Forelimb muscle (tissue), 1 donor: ENCODE measurements at regions not wholly inside any gene's neighbourhood (a gene's known extent, or its start where the extent isn't known, plus 50 kb on each side); places are given as distances from the start of the nearest gene placed in this dataset.
"Not testable (repeated sequence)": the region's sequence is repeated elsewhere in the genome, so short reads cannot be mapped to it uniquely, and the experiment has no call there.

Source experiments
- DNase-seq: peaks from one replicate; pipeline ENCODE4 v3.0.0-alpha.2; 2013; ENCODE audit warnings: low read depth

DNA sequence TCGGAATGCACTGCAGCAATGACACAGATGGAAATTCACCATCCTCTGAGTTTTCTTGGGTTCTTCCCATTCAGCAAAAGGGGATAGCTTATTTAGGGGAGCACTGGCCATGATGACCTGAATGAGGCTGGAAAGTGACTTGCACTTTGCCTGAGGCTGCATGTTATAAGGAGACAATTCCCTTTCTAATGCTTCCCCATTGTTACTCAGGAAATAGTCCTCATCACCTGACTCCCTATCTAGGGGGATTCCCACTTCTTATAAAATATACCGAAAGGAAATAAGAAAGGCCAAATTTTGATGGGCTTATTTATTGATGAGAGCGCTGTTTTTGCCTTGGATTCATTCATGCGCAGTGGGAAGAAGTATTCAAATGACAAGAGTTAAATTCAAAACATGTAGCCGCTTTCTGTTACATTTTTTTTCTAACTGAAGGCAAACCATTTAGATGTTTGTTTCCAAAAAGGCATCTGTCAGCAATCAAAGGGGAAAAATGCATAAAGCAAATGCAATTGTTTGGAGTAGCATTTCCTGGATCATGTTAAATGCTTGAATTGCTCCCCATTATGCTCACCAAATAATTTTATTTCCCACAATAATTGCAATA lies 220.3 kb upstream of the NFIA start:
- DNase-seq: no peak

DNA sequence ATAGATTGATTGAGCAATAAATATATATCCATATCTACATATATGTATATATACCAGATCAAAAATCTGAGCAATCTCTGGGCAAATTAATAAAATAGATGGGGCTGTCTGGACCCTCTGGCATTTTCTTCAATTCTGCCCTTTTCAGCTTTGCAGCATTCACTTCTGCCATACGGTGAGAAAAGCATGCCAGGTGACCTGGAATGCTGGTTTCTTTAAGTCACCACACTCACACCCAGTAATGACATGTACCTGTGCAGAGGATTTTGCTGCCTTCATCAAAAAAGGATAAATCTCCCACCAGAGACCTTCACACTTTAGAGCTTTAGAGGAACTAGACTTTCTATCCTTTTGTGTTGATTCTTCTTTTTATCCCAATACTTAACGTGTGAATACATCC lies 223.2 kb upstream of the NFIA start:
- DNase-seq: no peak

GRCh38 chr1:60857851-60858250 lies 224.5 kb upstream of the NFIA start:
- no peak for DNase-seq

GRCh38 chr1:60850084-60850483 lies 232.3 kb upstream of the NFIA start:
- DNase-seq: no peak

- no peak for DNase-seq
Measured at GRCh38 chr1:60849401-60849800, 233.0 kb upstream of the NFIA start.

DNA sequence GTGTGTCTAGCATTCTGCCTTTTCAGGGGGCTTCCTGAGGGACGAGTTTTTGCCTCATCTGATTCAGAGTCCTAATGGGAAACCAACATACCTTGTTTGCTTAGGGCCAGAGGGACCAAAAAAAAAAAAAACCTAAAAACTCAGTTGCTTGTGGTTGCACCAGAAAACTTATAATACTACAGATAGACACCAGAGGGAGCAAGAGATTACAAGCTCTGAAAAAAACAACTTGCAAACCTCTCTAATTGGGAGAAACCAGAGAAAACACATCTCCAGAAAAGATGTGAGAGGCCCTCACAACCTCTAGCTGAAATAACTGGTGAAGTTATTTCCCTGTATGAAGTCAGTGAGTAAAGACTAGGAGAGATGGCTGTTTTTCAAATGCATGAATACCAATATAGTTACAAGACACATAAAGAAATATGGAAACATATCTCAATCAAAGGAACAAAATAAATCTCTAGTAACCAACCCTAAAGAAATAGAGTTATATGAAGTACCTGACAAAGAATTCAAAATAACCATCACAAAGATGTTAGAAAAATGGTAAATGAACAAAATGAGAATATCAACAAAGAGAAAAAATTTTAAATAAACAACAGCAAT lies 233.7 kb upstream of the NFIA start:
- DNase-seq: no peak

DNA sequence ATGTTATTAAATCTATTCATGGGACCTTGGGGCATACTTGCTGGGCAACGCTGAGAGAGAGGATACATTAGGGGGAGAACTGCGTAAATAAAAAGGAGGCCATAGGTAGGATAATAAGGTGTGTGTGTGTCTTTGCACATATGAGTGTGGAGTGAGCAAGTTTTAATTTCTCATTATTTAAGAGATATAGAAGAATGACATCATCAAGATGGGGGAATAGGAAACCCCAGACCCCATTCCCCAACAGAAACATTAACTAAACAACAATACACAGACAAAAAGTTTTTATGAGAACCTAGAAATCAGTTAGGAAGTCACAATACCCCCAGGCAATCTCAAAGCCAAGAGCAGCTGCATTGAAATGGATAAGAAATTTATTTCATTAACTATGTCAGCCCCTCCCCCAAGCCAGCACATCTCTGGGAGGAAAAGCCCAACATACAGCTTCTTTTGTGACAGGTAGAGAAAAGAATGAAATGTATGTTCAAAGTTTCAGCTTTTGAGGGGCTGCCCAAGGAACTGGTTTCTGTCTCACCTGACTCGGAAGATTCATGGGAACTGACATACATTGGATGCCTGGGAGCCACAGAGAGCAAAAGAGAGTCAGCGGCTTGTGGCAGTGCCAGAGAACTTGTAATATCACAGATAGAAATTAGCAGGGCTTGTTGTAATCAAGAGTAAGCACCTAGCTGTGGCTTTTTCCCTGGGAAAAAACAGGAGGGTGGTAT lies 234.3 kb upstream of the NFIA start:
- DNase-seq: no peak

- no peak for DNase-seq
Measured at GRCh38 chr1:60847391-60847790, 235.0 kb upstream of the NFIA start.

- DNase-seq: not testable (repeated sequence)
Measured at GRCh38 chr1:60845659-60846058, 236.7 kb upstream of the NFIA start.

DNA sequence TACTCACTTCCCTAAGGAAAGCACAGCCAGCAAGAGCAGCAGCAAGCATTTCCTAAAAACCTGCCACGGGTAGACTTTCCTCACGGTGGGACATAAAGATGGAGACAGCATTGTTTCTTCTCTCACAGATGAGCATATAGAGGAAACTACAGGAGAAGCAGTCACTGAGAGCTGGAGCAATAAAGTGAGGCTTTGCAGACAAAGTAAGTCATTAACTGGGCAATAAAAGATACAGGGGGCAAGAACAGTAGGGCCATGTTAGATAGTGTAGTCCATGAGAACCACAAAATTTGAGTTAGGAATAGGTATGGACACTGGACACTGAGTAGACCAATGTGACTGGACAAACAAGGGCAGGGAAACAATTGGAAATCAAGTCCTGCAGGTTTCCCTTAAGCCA lies 240.1 kb upstream of the NFIA start:
- DNase-seq: no peak

DNA sequence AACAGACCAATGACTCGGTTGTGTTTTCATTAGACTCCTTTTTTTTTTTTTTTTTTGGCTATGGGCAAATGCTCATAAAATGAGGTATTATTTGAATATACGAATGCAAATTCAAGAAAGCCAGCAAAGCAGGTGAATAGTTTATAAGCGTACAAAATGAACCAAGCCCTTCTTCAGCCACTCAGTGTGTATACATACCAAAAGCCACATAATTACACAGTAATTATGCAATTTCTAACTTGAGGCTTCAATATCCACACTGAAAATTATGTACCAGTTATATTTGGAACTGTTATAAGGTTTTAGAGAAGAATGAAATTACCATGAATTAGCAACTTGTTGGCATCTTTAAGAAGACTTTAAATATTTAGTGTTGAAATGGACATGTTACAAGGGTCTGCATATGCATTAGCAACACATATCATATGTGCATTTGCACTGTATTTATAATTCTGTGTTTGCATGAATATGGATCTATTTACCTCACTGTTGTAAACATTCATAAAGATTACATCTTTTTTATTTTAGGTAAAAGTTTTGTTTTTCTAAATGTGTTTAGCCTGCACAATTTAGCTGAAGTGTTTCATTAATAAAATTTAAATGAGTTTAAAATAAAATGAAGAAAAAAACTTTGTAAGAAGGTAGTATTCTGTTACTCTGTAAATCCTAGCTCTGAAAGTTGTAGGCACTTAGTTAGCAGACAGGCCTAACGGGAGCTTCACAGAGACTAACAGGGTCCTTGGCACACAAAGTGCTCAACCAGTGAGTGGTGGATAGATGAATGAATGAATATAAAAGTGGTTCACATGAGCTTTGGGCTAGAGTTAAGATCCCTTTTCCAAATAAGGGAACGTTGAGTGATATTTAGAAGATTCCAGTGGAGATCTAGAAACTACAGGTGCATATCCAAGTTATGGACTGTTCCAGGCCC lies 241.0 kb upstream of the NFIA start:
- no peak for DNase-seq

- DNase-seq: not testable (repeated sequence)
Measured at GRCh38 chr1:60840476-60840875, 241.9 kb upstream of the NFIA start.

- DNase-seq: no peak
Measured at GRCh38 chr1:60835649-60836048, 246.7 kb upstream of the NFIA start.

DNA sequence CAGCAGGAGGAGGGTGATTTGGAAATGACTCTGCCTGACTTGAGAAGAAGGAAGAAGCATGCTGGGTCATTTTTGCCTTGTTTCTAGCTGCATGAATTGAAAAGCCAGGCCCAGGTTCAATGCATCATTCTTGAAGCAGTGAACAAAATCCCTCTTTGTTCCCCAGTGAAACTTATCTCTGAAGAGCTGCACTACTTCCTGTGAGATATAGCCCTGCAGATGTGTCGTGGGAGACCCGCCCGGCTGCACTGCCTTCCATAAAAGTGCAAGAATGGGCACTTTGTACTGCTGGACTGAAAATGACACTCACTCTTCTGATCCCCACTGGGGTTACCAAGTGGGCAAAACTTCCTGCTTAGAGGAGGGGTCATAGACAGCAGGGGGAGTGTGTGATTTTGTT lies 249.2 kb upstream of the NFIA start:
- no peak for DNase-seq

- DNase-seq: no peak
Measured at GRCh38 chr1:60832367-60832766, 250.0 kb upstream of the NFIA start.

- no peak for DNase-seq
Measured at GRCh38 chr1:60831780-60832179, 250.6 kb upstream of the NFIA start.

- DNase-seq: no peak
Measured at GRCh38 chr1:60828944-60829343, 253.4 kb upstream of the NFIA start.

DNA sequence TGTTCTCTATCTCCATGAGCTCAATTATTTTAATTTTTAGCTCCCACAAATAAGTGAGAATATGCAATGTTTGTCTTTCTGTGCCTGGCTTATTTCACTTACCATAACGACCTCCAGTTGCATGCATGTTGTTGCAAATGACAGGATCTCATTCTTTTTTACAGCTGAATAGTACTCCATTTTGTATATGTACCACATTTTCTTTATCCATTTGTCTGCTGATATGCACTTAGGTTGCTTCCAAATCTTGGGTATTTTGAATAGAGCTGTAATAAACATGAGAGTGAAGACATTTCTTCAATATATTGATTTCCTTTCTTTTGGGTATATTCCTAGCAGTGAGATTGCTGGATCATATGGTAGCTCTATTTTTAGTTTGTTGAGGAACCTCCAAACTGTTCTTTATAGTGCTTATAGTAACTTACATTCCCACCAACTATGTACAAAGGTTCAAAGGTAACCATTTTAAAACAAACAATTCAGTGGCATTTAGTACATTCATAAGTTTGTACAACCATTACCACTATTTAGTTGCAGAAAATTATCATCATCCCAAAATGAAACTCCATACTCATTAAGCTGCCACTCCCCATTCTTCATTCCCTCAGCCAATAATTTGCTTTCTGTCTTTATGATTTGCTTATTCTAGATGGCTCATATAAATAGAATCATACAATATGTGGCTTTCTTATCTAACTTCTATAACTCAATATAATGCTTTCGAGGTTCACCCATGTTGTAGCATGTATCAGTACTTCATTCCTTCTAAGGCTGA lies 255.9 kb upstream of the NFIA start:
- DNase-seq: no peak

GRCh38 chr1:60825593-60825992 lies 256.8 kb upstream of the NFIA start:
- DNase-seq: no peak

DNA sequence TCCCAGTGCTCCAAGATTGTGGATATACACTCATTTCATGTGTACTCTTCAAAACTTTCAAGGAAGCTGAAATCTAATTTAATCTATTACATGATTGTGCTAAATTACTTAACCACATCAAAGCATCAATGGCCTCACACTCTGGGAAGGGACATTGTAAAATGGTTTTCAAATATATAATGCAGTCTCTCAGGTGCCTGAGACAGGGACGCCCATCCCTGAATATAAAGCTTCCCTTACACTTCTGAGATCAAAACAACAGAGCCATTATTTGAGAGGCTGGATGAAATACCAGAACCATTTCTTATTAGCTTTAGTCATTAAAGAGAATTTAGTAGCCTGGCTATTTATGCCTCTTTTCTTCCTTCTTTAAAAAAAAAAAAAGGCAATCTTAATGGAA lies 259.2 kb upstream of the NFIA start:
- DNase-seq: no peak

GRCh38 chr1:60822252-60822651 lies 260.1 kb upstream of the NFIA start:
- no peak for DNase-seq
